GM18502 (cell line): ENCODE measurements at regions not wholly inside any gene's neighbourhood (a gene's known extent, or its start where the extent isn't known, plus 50 kb on each side); places are given as distances from the start of the nearest gene placed in this dataset.
"Not testable (repeated sequence)": the region's sequence is repeated elsewhere in the genome, so short reads cannot be mapped to it uniquely, and the experiment has no call there.

Source experiments
- ATAC-seq: cut with Tn5 transposase; IDR thresholded peaks from one replicate; pipeline ENCODE4 v1.9.1; 2021; ENCODE audit warnings: mild to moderate bottlenecking; ENCODE audit not compliant: unreplicated experiment, poor library complexity

DNA sequence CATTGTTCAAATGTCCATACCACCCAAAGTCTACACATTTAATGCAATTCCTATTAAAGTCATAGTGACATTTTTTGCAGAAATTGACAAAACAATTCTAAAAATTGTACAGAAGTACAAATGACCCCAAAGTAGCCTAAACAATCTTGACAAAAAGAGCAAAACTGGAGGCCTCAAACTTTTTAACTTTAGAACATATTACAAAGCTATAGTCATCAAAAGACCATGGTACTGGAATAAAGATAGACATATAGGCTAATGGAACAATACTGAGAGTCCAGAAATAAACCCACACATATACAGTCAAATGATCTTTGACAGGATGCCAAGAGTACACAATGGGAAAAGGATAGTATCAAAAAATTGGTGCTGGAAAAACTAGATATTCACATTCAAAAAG, 213.2 kb upstream of the SAMSN1 start:
- ATAC-seq = no peak

DNA sequence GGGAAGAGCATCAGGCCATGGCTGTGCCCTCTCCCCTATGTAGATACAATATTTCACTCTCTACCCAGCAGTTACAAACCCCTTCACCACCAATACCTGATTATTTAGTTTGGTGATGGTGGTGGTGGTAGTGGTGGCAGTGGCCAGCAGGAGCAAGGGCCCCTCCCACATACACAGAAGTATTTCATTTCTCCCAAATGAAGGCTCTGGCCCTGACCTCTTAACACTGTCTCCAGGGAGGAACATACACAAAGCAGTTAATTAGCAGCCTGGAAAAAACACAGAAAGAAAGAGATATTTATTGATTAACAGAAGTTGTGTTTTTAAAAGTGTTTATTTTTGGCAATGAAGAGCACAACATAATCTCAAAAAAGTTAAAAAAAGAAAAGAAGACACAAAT, 212.7 kb upstream of the SAMSN1 start:
- no peak for ATAC-seq

DNA sequence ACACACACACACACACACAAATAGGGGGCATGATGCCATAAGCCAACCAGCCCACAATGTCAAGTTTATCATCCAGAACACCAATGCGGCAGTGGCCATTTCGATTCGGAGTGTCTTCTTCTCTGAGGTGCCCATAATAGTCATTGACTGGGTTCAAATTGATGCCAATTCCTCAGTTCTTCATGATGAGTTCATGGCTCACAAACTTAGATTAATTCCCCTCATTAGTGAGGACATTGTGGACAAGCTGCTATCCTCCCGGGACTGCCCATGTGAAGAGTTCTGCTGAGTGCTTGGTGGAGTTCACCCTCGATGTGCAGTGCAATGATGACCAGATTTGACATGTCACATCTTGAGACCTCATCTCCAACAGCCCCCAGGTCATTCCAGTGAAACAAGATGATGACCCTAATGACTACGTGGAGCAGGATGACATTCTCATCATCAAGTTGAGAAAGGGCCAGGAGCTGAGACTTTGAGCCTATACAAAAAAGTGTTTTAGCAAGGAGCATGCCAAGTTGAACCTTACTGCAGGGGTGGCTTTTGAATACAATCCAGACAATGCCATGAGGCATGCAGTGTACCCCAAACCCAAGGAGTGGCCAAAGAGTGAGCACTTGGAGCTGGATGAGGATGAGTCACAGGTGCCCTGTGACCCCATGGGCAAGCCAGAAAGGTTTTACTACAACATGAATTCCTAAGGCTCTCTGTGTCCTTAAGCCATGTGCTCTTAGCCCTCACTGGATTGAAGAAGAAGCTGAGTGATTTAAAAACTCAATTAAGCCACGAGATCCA, 211.6 kb upstream of the SAMSN1 start:
- ATAC-seq = no peak

DNA sequence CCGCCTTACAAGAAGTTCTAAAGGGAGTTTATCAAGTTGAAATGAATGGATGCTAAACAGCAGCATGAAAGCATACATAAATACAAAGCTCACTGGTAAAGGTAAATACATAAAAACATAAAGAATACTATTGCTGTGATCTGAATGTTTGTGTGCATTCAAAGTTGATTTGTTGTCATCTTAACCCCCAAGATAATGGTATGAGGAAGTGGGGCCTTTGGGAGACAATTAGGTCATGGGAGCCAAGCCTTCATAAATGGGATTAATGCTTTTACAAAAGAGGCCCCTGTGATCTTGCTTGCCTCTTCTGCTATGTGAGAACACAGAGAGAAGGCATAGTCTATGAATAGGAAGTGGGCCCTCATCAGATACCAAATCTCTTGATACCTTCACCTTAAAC, 209.0 kb upstream of the SAMSN1 start:
- ATAC-seq = no peak

DNA sequence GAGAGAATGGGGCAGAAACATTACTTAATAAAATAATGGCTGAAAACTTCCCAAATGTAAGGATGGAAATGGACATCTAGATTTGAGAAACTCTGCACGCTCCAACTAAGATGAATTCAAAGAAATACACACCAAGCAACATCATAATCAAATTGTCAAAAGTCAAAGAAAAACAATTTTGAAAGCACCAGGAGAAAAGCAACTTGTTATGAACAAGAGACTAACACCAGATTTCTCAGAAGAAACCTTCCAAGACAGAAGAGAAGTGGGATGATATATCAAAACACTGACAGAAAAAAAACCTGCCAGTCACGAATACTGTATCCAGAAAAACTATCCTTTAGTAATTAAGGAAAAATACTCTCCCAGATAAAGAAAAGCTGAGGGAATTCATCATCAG, 208.6 kb upstream of the SAMSN1 start:
- no peak for ATAC-seq

DNA sequence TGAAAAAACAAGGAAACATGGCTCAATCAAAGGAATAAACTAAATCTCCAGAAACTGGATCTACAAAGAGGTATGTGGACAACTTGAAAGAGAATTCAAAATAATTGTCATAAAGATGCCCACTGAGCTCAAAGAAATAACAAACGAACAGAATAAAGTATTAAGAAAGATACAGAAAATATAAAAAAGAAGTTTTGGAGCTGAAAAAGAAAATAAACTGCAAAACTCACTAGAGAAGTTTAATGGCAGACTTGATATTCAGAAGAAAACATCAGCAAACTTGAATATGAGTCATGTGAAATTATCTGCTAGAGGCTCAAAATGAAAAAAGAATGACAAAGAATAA, 208.1 kb upstream of the SAMSN1 start:
- no peak for ATAC-seq

DNA sequence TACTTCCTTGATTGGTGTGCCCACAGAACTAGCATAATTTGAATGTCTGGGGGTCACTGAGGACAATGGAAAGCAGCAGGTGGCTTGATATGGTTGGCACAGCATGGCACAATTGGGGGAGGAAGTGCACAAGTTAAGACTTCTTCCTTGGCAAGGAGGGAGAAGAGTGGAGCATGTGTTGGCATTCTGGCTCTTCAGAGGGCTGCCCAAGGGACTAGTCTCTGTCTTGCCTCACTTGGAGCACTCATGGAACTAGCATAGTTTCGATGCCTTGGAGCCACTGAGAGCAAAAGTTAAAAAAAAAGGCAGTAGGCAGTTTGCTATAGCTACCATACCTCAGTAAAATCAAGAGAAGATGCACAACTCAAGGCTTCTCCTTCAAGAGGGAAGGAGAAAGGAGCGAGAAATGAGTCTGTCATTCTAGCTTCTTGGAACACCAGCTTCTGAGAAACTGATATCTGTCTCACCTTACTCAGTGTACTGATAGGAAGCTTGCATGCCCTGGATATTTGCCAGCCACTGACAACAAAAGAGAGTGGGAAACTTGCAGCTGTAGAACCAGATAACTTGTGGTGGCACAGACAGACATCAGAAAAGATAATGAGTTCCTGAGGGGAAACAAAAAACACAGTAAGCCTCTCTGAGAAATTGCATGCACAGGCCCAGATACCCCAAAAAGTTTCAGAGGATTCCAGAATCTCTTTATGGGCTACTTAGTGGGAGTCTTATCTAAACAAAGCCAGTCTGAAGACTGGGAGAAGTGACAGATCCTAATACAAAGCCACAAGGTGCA, 207.5 kb upstream of the SAMSN1 start:
- ATAC-seq = peak; percentile 60

DNA sequence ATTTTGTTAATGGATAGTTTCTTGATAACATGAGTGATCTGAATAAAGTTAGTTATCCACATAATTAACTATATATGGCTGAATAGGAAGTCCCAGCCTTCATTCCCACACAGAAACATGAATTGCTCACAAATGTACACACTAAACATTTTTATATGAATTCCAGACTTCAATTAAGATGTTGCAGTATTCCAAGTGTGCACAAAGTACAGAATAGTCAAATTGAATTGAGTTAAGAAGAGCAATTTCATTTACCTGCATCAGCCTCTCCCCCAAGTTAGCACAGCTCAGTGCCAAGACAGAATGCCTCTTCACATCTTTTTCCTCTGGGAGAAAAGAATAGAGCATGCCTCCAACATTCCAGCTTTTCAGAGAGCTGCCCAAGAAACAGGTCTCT, 207.0 kb upstream of the SAMSN1 start:
- ATAC-seq = no peak

DNA sequence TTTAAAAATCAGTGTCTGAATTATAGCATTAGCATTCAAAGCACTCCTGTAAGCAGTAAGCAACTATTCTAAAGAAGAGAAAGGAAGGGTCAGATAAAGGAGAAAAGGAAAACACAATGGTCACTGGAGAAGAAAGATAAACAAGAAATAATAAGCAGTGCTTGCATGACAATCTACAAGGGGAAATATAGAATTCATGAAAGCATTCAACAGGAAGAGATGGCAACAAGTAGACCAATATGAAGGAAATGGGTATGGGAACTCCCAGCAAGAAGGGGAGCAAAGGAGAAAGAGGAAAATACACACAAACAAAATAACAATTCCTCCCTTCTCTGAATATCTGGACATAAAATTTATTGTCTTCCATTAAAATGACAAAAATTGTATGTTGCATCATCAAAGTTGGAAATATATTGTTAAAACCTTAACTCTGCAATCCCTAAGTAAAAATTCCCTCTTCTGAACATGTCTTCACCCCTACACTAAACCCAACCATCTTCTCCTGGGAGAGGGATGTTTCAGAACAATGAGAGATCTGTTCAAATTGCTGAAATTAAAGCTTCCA, 206.3 kb upstream of the SAMSN1 start:
- no peak for ATAC-seq

DNA sequence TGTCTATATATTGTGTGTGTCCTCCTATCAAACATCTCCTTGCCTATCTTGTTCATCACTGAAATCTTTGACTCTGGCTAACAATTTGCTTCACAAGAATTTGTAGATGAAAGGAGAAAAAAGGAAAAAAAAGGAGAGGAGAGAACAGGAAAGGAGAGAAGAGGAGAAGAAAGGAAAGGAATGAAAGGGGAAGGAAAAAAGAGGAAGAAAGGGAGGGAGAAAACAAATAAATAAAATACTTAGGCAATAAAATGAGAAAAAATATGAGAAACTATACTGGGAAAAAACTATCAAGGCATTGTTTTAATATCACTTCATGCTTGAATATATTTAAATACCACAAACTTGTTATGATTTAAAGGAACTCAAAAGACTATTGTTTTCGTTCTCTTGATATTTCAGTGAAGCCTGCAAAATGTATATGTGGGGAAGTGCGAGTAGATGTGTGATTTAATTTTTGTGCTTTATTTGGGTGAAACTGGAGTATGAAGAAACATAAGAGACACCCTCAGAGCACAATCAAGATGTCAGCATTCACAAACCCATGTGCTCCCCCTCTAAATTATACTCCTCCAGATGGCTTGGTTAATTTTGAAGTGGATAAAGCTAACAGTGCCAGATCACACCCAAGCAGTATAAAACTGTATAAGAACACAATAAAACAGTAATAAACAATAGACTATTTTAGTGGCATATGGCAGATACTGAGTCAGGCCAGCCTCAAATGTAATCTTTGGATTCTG, 205.7 kb upstream of the SAMSN1 start:
- ATAC-seq = no peak

DNA sequence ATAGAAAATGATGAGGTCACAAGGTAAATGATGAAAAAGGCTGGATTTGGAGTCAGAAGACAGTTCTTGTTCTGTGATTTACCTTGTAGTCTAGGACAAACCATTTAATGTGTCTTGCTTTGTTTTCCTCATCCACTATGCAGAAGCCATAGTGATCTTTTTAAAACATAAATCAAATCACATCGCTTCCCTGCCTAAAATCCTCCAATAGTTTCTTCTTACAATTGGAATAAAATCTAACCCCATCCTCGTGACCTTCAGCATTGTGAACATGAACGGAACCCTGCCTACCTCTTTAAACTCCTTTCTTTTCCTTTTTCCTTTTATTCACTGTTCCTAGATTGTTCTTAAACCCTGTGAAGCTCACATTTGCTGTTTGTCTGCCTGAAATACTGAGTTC, 204.9 kb upstream of the SAMSN1 start:
- no peak for ATAC-seq

DNA sequence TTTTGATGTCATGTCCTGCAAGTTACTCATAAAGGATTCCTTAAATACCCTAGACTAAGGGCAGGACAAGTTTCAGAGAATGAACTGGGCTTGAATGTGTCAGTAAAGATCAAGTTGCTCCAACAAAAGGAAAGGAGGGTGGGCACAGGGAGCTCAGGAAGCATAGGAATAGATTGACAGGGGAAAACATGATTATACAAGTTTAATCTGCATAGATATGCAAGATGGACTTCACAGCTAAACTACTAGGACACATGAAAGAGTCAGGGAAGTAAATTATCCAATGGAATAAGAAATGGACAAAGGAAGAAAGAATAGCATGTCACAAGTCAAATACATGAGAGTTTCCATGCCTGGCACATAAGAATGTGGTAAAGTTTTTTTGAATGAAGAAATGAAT, 203.9 kb upstream of the SAMSN1 start:
- no peak for ATAC-seq

DNA sequence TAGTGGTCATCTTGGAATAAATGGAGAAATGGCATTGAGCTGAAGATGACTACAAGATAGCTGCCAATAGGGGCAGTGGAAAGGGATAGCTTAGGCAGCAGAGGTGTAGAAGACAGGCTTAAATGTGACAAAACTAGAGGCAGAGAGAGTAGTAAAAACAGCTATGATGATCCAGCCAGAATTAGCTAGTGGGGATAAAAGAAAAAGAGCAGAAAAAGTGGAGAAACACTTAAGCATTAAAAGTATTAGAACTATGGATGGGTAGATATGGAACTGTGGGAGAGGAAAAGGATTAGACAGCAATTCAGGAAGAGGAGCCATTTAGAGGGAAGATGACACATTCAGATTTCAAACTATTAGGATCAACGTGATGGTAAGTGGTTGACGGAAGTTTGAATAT, 202.5 kb upstream of the SAMSN1 start:
- ATAC-seq = no peak

DNA sequence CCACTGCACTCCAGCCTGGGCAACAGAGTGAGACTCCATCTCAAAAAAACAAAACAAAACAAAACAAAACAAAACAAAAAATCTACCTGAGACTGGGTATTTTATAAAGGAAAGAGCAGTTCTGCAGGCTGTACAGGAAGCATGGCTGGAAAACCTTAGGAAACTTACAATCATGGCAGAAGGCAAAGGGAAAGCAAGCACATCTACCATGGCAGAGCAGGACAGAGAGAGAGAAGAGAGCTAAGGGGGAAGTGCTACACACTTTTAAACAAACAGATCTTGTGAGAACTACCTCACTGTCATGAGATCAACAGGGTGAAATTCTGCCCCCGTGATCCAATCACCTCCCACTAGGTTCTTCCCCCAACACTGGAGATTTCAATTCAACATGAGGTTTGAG, 198.3 kb upstream of the SAMSN1 start:
- ATAC-seq = no peak

DNA sequence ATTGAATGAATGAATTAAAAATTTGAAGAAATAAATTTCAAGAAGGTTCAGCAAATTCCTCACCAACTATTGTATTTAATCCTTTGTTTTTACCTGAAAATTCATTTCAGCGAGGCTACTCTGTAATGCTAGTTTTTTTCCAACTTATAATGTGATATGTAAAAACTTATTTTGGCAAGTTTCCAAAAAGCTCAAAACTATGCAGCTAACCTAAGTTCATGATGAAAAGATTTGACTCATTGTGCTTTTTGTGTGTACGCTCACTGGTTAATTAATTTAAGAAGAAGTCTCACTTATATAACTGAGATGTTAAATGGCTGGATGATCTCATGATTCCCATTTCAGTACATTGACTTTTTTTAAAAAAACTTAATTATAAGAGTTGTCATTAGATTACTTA, 196.0 kb upstream of the SAMSN1 start:
- ATAC-seq = no peak

DNA sequence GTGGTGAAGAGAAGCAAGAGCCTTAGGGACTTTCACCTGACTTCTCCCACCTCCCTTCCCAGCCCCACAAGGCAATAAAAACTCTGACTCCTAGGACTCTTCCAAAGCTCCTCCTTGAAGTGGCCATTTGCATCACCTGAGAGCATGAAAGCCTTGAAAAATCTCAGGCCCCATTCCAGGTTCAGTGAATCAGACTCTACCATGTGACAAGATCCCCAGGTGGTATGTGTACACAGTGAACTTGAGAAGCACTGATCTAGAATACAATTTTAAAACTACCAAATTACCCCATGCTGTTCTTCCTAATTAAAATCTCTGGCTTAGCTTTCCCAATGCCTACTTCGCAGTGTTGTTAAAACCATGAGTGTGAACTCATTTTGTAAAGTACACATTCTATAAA, 195.1 kb upstream of the SAMSN1 start:
- no peak for ATAC-seq

DNA sequence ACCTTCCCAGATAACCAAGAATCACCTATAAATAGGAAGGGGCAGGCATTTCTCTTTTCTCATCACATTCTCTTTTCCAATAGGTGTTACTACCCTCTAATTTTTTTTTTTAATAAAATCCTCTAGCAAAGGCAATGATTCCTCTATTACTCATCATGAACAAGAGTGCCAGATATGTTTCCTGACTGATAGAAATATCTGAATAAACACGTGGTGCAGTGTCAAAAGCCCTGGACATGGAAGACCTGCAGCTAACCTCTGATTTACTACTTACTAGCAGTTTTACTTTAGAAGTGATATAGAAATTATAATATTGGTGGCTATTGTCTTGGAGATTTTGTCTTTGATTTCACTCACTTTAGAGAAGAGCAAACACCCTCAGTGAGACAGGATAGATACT, 194.6 kb upstream of the SAMSN1 start:
- ATAC-seq = no peak

DNA sequence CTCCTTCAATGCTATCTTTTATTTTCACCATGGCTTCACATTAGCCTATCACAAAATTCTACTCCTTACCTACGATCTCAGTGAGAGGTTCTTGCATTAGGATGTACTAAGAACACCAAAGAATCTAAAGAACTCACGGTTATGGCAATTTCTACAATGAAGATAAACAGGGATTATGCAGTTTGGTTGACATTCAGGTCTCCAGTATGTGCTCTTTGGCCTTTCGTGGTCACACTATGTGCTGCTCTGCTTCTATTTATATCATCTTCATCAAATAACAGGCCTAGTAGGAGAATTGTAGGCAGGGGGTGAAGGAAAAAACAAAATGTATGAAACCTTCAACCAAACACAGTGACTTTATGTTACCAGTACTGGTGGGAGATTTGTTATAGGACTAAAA, 194.0 kb upstream of the SAMSN1 start:
- no peak for ATAC-seq

DNA sequence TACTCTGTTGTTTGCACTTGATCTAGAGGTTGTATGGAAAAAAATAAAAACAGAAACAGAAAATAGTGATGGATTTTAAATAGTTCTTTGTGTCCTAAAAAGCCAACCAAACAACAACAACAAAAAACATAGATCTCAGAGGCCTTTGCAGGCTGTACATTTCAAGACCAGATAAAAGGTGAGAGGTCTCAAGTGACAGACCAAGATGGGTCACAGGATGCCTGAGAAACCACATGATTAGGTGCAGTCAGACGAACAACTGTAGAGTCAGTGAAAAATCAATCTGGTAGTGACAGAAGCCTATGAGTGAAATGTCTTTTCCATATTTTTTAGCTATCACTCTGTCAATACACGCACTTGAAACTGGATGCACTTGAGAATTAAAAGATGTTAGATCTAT, 193.5 kb upstream of the SAMSN1 start:
- ATAC-seq = no peak

DNA sequence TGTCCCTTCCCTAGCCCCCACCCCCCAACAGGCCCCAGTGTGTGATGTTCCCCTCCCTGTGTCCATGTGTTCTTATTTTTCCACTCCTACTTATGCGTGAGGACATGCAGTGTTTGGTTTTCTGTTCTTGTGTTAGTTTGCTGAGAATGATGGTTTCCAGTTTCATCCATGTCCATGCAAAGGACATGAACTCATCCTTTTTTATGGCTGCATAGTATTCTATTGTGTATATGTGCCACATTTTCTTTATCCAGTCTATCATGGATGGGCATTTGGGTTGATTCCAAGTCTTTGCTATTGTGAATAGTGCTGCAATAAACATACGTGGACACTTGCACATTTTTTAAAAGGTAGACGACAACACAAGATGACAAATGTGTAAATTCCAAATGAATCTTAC, 192.5 kb upstream of the SAMSN1 start:
- ATAC-seq = not testable (repeated sequence)

DNA sequence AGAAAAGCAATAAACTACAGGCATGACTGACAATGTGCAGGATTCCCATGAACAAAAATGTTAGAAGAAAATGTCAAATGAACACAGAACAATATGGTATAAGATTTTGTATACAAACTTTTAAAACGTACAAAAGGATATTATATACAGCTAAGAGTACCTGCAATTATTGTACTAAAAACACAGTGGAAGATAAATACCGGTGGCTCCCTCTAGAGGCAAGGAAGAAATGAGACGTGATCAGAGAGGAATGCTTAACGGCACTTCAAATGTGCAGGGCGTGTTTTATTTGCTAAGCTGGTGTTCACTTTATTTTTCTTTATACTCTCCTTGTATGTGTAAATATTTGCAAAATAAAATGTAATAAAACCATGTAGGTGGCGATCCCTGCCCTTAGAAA, 191.8 kb upstream of the SAMSN1 start:
- ATAC-seq = peak; percentile 55
